Astrocyte (in vitro differentiated cells and primary cell): ENCODE measurements at regions not wholly inside any gene's neighbourhood (a gene's known extent, or its start where the extent isn't known, plus 50 kb on each side); places are given as distances from the start of the nearest gene placed in this dataset.

Source experiments
- DNase-seq: peaks from one replicate; pipeline ENCODE4 v3.0.0-alpha.2; 2010; ENCODE audit warnings: low read depth
- FAIRE-seq: peaks from 2 replicates; lab custom pipeline; 2011; peaks lifted over from hg19 to GRCh38; lab: Jason Lieb, UNC
- H2AFZ ChIP-seq: 2 replicates; pipeline ENCODE4 v1.6.0; 2012; ENCODE audit warnings: low read depth, low read length, inconsistent platforms
- H3K27ac ChIP-seq: 2 replicates; pipeline ENCODE4 v1.5.1; 2011; ENCODE audit warnings: low read depth, low read length, inconsistent platforms
- H3K27me3 ChIP-seq: 2 replicates; pipeline ENCODE4 v1.6.0; 2011; ENCODE audit warnings: low read length, inconsistent platforms; ENCODE audit not compliant: insufficient read depth
- H3K36me3 ChIP-seq: 2 replicates; pipeline ENCODE4 v1.5.1; 2011; ENCODE audit warnings: low read length, inconsistent platforms; ENCODE audit not compliant: insufficient read depth
- H3K4me1 ChIP-seq: 2 replicates; pipeline ENCODE4 v1.5.1; 2011; ENCODE audit warnings: low read length, inconsistent platforms; ENCODE audit not compliant: insufficient read depth
- H3K4me2 ChIP-seq: 2 replicates; pipeline ENCODE4 v1.6.0; 2012; ENCODE audit warnings: low read length, inconsistent platforms
- H3K4me3 ChIP-seq: 2 replicates; pipeline ENCODE4 v1.5.1; 2011; ENCODE audit warnings: low read depth, mild to moderate bottlenecking, low read length, inconsistent platforms; ENCODE audit not compliant: insufficient read depth
- H3K79me2 ChIP-seq: 2 replicates; pipeline ENCODE4 v1.6.0; 2012; ENCODE audit warnings: mild to moderate bottlenecking, low read length, inconsistent platforms; ENCODE audit not compliant: insufficient read depth
- H3K9ac ChIP-seq: 2 replicates; pipeline ENCODE4 v1.6.0; 2012; ENCODE audit warnings: mild to moderate bottlenecking, low read length, inconsistent platforms
- H3K9me3 ChIP-seq: 2 replicates; pipeline ENCODE4 v1.5.1; 2012; ENCODE audit warnings: low read depth, mild to moderate bottlenecking, low read length, inconsistent platforms; ENCODE audit not compliant: insufficient read depth
- H4K20me1 ChIP-seq: 2 replicates; pipeline ENCODE4 v1.6.0; 2012; ENCODE audit warnings: low read length, inconsistent platforms; ENCODE audit not compliant: insufficient read depth
- H3K27ac Mint-ChIP-seq: one replicate; pipeline ENCODE4 v1.8.0; 2021; ENCODE audit warnings: mild to moderate bottlenecking, mixed read lengths; ENCODE audit not compliant: unreplicated experiment
- H3K27me3 Mint-ChIP-seq: one replicate; pipeline ENCODE4 v1.8.0; 2021; ENCODE audit warnings: low read depth, mixed read lengths; ENCODE audit not compliant: unreplicated experiment
- H3K36me3 Mint-ChIP-seq: one replicate; pipeline ENCODE4 v1.8.0; 2021; ENCODE audit warnings: low read depth, mixed read lengths; ENCODE audit not compliant: unreplicated experiment
- H3K4me1 Mint-ChIP-seq: one replicate; pipeline ENCODE4 v1.8.0; 2021; ENCODE audit warnings: low read depth, mixed read lengths; ENCODE audit not compliant: unreplicated experiment
- H3K4me3 Mint-ChIP-seq: one replicate; pipeline ENCODE4 v1.8.0; 2021; ENCODE audit warnings: mild to moderate bottlenecking, moderate library complexity, mixed read lengths; ENCODE audit not compliant: unreplicated experiment
- H3K9me3 Mint-ChIP-seq: one replicate; pipeline ENCODE4 v1.8.0; 2021; ENCODE audit warnings: mild to moderate bottlenecking, mixed read lengths; ENCODE audit not compliant: unreplicated experiment
- EZH2 ChIP-seq: IDR thresholded peaks from 2 replicates; pipeline ENCODE4 v1.6.1; 2012; ENCODE audit warnings: mild to moderate bottlenecking, low read length, inconsistent platforms; ENCODE audit not compliant: insufficient read depth
- TF ChIP-seq, protein P1 (sequence below): IDR thresholded peaks from 2 replicates; pipeline ENCODE4 v1.5.1; 2011; ENCODE audit warnings: low read depth, mild to moderate bottlenecking, inconsistent platforms, low read length, moderate library complexity; ENCODE audit not compliant: insufficient read depth

DNA sequence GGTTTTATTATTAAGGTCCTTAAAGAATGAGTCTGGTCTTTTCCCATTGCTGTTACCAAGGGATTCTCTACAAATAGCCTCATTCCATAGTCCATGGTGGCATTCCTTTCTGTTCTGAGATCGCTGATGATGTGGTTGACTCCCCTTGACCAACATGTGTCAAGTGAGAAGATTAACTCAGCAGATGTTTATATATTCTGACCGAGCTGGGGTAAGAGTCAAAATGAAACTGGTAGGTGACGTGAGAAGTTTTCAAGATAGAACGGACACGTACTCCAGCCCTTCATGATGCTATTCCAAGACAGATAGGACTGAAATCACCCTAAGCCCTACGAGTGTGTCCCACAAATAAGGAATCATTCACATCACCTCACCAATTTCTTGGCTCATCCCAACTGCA is 155.5 kb upstream of the WWC1 start:
- TF ChIP-seq, protein P1, sequence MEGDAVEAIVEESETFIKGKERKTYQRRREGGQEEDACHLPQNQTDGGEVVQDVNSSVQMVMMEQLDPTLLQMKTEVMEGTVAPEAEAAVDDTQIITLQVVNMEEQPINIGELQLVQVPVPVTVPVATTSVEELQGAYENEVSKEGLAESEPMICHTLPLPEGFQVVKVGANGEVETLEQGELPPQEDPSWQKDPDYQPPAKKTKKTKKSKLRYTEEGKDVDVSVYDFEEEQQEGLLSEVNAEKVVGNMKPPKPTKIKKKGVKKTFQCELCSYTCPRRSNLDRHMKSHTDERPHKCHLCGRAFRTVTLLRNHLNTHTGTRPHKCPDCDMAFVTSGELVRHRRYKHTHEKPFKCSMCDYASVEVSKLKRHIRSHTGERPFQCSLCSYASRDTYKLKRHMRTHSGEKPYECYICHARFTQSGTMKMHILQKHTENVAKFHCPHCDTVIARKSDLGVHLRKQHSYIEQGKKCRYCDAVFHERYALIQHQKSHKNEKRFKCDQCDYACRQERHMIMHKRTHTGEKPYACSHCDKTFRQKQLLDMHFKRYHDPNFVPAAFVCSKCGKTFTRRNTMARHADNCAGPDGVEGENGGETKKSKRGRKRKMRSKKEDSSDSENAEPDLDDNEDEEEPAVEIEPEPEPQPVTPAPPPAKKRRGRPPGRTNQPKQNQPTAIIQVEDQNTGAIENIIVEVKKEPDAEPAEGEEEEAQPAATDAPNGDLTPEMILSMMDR: no peak
- no peak for TF ChIP-seq EZH2
- H3K36me3 Mint-ChIP-seq: peaks cover 31% of the 10 kb centered on the region
- Histone ChIP-seq H3K9ac (no peak overlapping the region), H2AFZ (no peak overlapping the region), H3K4me1 (peaks cover 3% of the 10 kb centered on the region), H3K27me3 (no peaks in the 10 kb centered on the region), H4K20me1 (no peaks in the 10 kb centered on the region), H3K36me3 (no peaks in the 10 kb centered on the region), H3K27ac (no peak overlapping the region), H3K4me2 (no peak overlapping the region), H3K4me3 (no peak overlapping the region), H3K79me2 (no peaks in the 10 kb centered on the region), H3K9me3 (no peaks in the 10 kb centered on the region)
- H3K27me3 Mint-ChIP-seq: no peaks in the 10 kb centered on the region
- DNase-seq (no peak), FAIRE-seq (peak; percentile 17)
- no peak overlapping the region for H3K27ac Mint-ChIP-seq
- no peaks in the 10 kb centered on the region for H3K9me3 Mint-ChIP-seq
- peaks cover 27% of the 10 kb centered on the region for H3K4me1 Mint-ChIP-seq
- no peak overlapping the region for H3K4me3 Mint-ChIP-seq

DNA sequence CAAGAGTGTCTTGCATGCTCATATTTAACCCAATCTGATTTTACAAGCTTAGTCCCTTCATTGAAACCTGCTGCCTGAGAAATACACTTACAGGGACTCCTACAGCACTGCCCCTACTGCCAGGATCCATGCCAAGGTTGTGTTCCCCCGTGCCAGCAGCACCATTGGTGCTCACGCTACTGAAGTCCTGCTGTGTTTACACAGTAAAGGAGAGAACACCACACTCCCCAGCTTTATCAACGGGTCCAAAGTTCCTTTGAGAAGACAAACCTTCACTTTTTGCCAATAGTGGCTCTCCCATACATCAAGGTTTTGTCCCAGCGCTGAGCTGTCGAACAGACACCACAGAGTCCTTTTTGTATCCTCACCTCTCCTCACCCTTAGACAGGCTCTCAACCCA is 155.1 kb upstream of the WWC1 start:
- no peaks in the 10 kb centered on the region for H3K9me3 ChIP-seq
- FAIRE-seq (no peak), DNase-seq (no peak)
- no peaks in the 10 kb centered on the region for H3K27me3 Mint-ChIP-seq
- H3K36me3 Mint-ChIP-seq: peaks cover 33% of the 10 kb centered on the region
- H3K4me3 ChIP-seq: no peak overlapping the region
- H3K4me1 Mint-ChIP-seq: peaks cover 27% of the 10 kb centered on the region
- H3K4me2 ChIP-seq: no peak overlapping the region
- TF ChIP-seq, protein P1: no peak
- no peak for TF ChIP-seq EZH2
- H3K9ac ChIP-seq: no peak overlapping the region
- H3K27ac Mint-ChIP-seq: no peak overlapping the region
- no peaks in the 10 kb centered on the region for H3K36me3 ChIP-seq
- peaks cover 3% of the 10 kb centered on the region for H3K4me1 ChIP-seq
- no peak overlapping the region for H2AFZ ChIP-seq
- H3K9me3 Mint-ChIP-seq: no peaks in the 10 kb centered on the region
- no peak overlapping the region for H3K4me3 Mint-ChIP-seq
- H3K27ac ChIP-seq: no peak overlapping the region
- H3K79me2 ChIP-seq: no peaks in the 10 kb centered on the region
- no peaks in the 10 kb centered on the region for H4K20me1 ChIP-seq
- no peaks in the 10 kb centered on the region for H3K27me3 ChIP-seq

DNA sequence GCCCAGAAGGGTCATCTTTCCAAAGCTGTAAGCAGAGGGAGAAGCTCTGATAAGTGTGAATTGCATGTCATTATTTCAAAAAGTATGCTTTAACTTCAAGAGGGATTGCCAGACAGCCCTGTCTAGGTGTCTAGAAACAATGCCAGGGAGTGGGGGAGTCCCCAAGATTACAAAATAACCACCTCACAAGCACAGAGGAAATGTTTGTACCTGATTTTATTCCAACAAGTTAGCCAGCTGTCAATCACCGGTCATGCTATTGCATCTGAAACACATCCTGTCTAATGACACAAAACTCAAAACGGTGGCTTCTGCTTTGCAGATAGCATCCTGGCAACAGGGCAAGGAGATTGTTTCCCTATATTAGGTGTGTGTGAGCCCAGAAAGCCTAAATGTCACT is 154.2 kb upstream of the WWC1 start:
- no peak overlapping the region for H3K9ac ChIP-seq
- no peak for DNase-seq

More for the DNA sequence above, 154.2 kb upstream of the WWC1 start:
- H3K4me3 ChIP-seq: no peak overlapping the region
- no peak overlapping the region for H3K27ac Mint-ChIP-seq
- H3K4me1 ChIP-seq: peaks cover 3% of the 10 kb centered on the region
- no peak for FAIRE-seq
- no peaks in the 10 kb centered on the region for H4K20me1 ChIP-seq
- no peak overlapping the region for H3K27ac ChIP-seq
- no peaks in the 10 kb centered on the region for H3K36me3 ChIP-seq
- no peaks in the 10 kb centered on the region for H3K9me3 ChIP-seq
- H3K4me2 ChIP-seq: no peak overlapping the region
- no peak overlapping the region for H2AFZ ChIP-seq
- no peaks in the 10 kb centered on the region for H3K27me3 Mint-ChIP-seq
- H3K79me2 ChIP-seq: no peaks in the 10 kb centered on the region
- H3K4me1 Mint-ChIP-seq: peaks cover 22% of the 10 kb centered on the region
- no peaks in the 10 kb centered on the region for H3K9me3 Mint-ChIP-seq
- peaks cover 33% of the 10 kb centered on the region for H3K36me3 Mint-ChIP-seq
- H3K27me3 ChIP-seq: no peaks in the 10 kb centered on the region
- no peak for TF ChIP-seq EZH2
- TF ChIP-seq, protein P1: no peak
- no peak overlapping the region for H3K4me3 Mint-ChIP-seq
